ENCODE measurements at regions not wholly inside any gene's neighbourhood (a gene's known extent, or its start where the extent isn't known, plus 50 kb on each side); places are given as distances from the start of the nearest gene placed in this dataset.

DNA sequence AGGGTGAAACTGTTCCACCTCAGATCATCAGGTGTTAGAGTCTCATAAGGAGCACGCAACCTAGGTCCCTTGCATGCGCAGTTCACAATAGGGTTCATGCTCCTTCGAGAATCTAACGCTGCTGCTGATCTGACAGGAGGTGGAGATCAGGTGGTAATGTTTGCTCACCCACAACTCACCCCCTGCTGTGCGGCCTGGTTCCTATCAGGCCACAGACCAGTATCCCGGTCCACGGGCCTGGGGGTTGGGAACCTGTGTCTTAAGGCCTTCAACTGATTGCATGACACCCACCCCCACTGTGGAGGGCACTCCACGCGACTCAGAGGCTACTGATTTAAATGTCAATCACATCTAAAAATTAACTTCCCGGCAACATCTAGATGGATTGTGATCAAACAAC, 411.2 kb upstream of the SULF2 start:
- Histone ChIP-seq H3K4me3 (ENCODE audit: low read length in 3 of 3) (no peak overlapping the region), H3K9me3 (ENCODE audit: control insufficient read depth in 2 of 3, insufficient read depth in 1 of 3, low read length in 3 of 3) (no peaks in the 10 kb centered on the region), H3K9ac (ENCODE audit: low read length in 3 of 3) (no peak overlapping the region), H3K36me3 (ENCODE audit: control insufficient read depth in 2 of 3, insufficient read depth in 3 of 3, low read length in 3 of 3) (no peaks in the 10 kb centered on the region), H3K4me1 (ENCODE audit: control insufficient read depth in 2 of 3, insufficient read depth in 2 of 3, low read depth in 1 of 3, low read length in 3 of 3) (no peaks in the 10 kb centered on the region), H3K27ac (ENCODE audit: low read depth in 2 of 2, low read length in 2 of 2) (no peak overlapping the region), H3K27me3 (ENCODE audit: control insufficient read depth, insufficient read depth, low read length) (no peaks in the 10 kb centered on the region)
- TF ChIP-seq, protein P1, sequence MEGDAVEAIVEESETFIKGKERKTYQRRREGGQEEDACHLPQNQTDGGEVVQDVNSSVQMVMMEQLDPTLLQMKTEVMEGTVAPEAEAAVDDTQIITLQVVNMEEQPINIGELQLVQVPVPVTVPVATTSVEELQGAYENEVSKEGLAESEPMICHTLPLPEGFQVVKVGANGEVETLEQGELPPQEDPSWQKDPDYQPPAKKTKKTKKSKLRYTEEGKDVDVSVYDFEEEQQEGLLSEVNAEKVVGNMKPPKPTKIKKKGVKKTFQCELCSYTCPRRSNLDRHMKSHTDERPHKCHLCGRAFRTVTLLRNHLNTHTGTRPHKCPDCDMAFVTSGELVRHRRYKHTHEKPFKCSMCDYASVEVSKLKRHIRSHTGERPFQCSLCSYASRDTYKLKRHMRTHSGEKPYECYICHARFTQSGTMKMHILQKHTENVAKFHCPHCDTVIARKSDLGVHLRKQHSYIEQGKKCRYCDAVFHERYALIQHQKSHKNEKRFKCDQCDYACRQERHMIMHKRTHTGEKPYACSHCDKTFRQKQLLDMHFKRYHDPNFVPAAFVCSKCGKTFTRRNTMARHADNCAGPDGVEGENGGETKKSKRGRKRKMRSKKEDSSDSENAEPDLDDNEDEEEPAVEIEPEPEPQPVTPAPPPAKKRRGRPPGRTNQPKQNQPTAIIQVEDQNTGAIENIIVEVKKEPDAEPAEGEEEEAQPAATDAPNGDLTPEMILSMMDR (IDR thresholded peaks at IDR 0.05; ENCODE audit: borderline replicate concordance, extremely low read depth, insufficient read depth) = no peak
- intact Hi-C loops (cut with DNase I) = no loop called here
- DNase-seq = no peak
- no peak for FAIRE-seq

DNA sequence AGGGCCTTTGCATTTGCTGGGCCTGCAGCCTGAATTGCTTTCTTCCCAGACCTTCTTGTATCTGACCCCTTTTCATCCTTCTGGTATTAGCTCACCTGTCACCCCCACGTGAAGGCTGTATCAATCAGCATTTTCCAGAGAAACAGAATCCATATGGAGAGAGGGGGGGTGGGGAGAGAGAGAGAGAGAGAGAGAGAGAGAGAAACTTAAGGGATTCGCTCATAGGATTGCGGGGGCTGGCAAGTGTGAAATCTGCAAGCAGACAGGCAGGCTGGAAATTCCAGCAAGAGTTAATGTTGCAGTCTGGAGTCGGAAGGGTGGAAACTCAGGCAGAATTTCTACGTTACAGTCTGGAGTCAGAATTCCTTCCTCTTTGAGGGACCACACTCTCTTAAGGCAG, 410.7 kb upstream of the SULF2 start:
- no peaks in the 10 kb centered on the region for H3K36me3 ChIP-seq (ENCODE audit: control insufficient read depth in 2 of 3, insufficient read depth in 3 of 3, low read length in 3 of 3)
- TF ChIP-seq, protein P1 (IDR thresholded peaks at IDR 0.05; ENCODE audit: borderline replicate concordance, extremely low read depth, insufficient read depth) = no peak
- intact Hi-C loops (cut with DNase I) = no loop called here
- H3K4me1 ChIP-seq (ENCODE audit: control insufficient read depth in 2 of 3, insufficient read depth in 2 of 3, low read depth in 1 of 3, low read length in 3 of 3) = no peaks in the 10 kb centered on the region
- DNase-seq (peak in 1 of 5 donors; percentile 41), FAIRE-seq (no peak)
- no peak overlapping the region for H3K9ac ChIP-seq (ENCODE audit: low read length in 3 of 3)
- no peak overlapping the region for H3K27ac ChIP-seq (ENCODE audit: low read depth in 2 of 2, low read length in 2 of 2)
- H3K27me3 ChIP-seq (ENCODE audit: control insufficient read depth, insufficient read depth, low read length) = no peaks in the 10 kb centered on the region
- H3K4me3 ChIP-seq (ENCODE audit: low read length in 3 of 3) = no peak overlapping the region
- H3K9me3 ChIP-seq (ENCODE audit: control insufficient read depth in 2 of 3, insufficient read depth in 1 of 3, low read length in 3 of 3) = no peaks in the 10 kb centered on the region

DNA sequence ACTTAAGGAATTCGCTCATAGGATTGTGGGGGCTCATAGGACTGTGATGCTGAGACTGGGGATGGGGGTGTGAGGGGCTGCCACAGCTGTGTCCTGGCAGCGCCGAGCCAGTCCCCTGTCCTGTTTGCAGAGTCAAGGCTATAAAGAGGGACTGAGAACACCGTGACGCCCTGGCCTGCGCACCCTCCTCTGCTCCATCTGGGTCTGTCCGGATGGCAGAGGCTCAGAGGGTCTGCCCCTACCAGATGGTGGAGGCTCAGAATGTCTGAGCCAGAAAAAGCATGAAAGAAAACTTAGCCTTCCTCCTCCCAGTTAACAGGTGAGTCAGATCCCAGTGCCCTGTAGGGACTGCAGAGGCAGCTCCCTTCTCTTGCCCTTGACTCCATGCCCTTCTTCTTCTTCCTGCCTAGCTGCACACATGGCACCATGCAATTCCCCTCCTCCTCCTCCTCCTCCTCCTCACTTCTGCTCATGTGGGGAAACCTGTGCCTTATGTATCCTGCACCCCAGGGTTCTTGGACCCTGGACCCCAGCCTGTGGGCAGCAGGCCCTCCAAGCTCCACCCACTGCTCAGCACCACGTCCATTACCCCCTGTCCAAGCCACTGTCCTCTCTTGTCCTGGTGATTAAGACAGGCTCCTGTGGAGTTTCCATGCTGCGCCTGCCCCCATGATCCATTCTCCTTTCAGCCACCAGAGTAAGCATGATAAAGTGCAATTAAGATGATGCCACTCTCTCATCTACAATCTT, 410.0 kb upstream of the SULF2 start:
- FAIRE-seq (no peak), DNase-seq (no peak)
- Histone ChIP-seq H3K4me3 (ENCODE audit: low read length in 3 of 3) (no peak overlapping the region), H3K27me3 (ENCODE audit: control insufficient read depth, insufficient read depth, low read length) (no peaks in the 10 kb centered on the region), H3K4me1 (ENCODE audit: control insufficient read depth in 2 of 3, insufficient read depth in 2 of 3, low read depth in 1 of 3, low read length in 3 of 3) (no peaks in the 10 kb centered on the region), H3K9ac (ENCODE audit: low read length in 3 of 3) (no peak overlapping the region), H3K9me3 (ENCODE audit: control insufficient read depth in 2 of 3, insufficient read depth in 1 of 3, low read length in 3 of 3) (no peaks in the 10 kb centered on the region), H3K36me3 (ENCODE audit: control insufficient read depth in 2 of 3, insufficient read depth in 3 of 3, low read length in 3 of 3) (no peaks in the 10 kb centered on the region), H3K27ac (ENCODE audit: low read depth in 2 of 2, low read length in 2 of 2) (no peak overlapping the region)
- intact Hi-C loops (cut with DNase I) = no loop called here
- TF ChIP-seq, protein P1 (IDR thresholded peaks at IDR 0.05; ENCODE audit: borderline replicate concordance, extremely low read depth, insufficient read depth) = no peak

DNA sequence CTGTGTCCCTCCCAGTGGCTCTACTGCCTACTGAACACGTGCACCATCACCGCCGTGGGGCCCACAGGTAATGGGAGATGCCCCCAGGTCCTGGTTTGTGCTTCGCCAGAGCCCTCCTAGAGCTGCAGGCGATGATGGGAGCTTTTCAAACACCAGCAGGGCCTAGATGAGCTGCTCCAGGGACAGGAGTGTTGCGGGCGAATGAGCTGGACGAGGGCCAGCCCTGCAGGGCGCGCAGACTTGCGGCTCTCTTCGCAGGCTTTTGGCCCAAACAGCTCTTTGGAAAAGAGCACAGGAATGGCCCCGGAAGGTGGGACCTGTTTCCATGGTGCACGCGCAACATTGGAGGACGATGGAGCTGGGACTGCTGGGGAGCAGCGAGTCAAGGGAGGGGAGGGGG, 409.3 kb upstream of the SULF2 start:
- H3K27ac ChIP-seq (ENCODE audit: low read depth in 2 of 2, low read length in 2 of 2) = no peak overlapping the region
- no peak for FAIRE-seq
- no peaks in the 10 kb centered on the region for H3K4me1 ChIP-seq (ENCODE audit: control insufficient read depth in 2 of 3, insufficient read depth in 2 of 3, low read depth in 1 of 3, low read length in 3 of 3)
- no peaks in the 10 kb centered on the region for H3K36me3 ChIP-seq (ENCODE audit: control insufficient read depth in 2 of 3, insufficient read depth in 3 of 3, low read length in 3 of 3)
- no peaks in the 10 kb centered on the region for H3K27me3 ChIP-seq (ENCODE audit: control insufficient read depth, insufficient read depth, low read length)
- no peak overlapping the region for H3K9ac ChIP-seq (ENCODE audit: low read length in 3 of 3)
- intact Hi-C loops (cut with DNase I) = no loop called here
- TF ChIP-seq, protein P1 (IDR thresholded peaks at IDR 0.05; ENCODE audit: borderline replicate concordance, extremely low read depth, insufficient read depth) = no peak
- peak in 3 of 5 donors; percentile 50 to 67 (median 60) for DNase-seq
- H3K4me3 ChIP-seq (ENCODE audit: low read length in 3 of 3) = no peak overlapping the region
- no peaks in the 10 kb centered on the region for H3K9me3 ChIP-seq (ENCODE audit: control insufficient read depth in 2 of 3, insufficient read depth in 1 of 3, low read length in 3 of 3)
